ENCODE measurements at regions not wholly inside any gene's neighbourhood (a gene's known extent, or its start where the extent isn't known, plus 50 kb on each side); places are given as distances from the start of the nearest gene placed in this dataset.

DNA sequence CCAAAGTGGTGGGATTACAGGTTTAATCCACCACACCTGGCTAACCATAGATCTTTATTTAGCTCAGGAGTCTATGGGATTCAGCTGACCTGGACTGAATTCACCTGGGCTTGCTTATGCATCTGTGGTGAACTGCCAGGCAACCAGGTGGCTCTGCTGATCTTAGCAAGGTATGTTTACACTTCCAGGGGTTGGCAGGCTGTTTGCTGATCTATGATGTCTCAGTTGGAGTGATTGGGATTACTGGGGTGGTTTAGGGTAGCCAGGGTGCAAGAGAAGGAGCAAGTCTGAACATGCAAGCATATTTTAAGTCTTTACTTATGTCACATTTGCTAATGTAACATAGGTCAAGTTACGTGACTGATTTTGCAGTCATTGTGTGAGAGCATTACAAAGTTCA, 63.6 kb upstream of the JAK2 start:
- no peaks in the 10 kb centered on the region for H3K9me3 ChIP-seq (ENCODE audit: control insufficient read depth, low read length)
- no peak overlapping the region for H3K27ac ChIP-seq (ENCODE audit: low read length)
- H3K4me1 ChIP-seq (ENCODE audit: control insufficient read depth, insufficient read depth, low read length) = peaks cover 10% of the 10 kb centered on the region
- intact Hi-C loops (cut with DNase I) = no loop called here
- ATAC-seq = no peak
- 97% methylated on average over 1 of the region's 1 CpG for WGBS
- no peak for DNase-seq
- H3K27me3 ChIP-seq (ENCODE audit: control insufficient read depth, insufficient read depth) = no peaks in the 10 kb centered on the region
- no peak overlapping the region for H3K4me3 ChIP-seq (ENCODE audit: low read length)

DNA sequence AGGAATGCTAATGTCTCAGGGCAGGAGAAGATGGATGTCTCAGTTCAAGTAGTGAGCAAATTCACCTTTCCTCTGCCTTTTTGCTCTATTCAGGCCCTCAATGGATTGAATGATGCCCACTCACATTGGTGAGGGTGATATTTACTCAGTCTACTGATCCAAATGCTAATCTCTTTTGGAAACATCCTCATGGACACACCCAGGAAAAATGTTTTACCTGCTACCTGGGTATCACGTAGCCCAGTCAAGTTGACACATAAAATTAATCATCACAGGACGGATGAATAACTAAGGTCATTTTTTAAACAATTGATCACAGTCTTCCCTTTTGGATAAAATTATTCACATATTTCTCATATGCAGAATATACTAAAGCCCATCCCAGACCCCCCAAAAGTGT, 63.0 kb upstream of the JAK2 start:
- no peak overlapping the region for H3K27ac ChIP-seq (ENCODE audit: low read length)
- intact Hi-C loops (cut with DNase I) = no loop called here
- DNase-seq = no peak

DNA sequence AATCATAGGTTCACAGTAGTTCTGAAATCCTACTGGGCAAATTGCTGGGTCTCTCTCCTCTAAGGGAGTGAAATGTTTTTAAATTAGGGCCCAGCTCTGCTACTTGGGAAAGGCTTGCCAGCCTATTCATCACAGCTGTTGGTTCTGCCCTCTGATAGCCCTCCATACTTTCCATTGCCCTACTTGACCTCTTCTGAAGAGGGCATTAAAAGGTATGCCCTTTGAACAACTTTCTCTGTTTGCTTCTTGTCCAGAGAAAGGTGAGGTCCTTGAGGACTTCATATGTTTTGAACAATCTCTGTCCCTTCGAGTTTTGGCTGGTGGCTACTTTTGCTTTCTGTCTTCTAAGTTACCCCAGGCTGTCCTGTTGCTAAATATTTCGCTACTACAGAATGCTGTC, 62.3 kb upstream of the JAK2 start:
- no peak overlapping the region for H3K4me3 ChIP-seq (ENCODE audit: low read length)
- 85% methylated on average over 2 of the region's 2 CpGs for WGBS
- intact Hi-C loops (cut with DNase I) = no loop called here
- H3K4me1 ChIP-seq (ENCODE audit: control insufficient read depth, insufficient read depth, low read length) = peaks cover 10% of the 10 kb centered on the region
- no peaks in the 10 kb centered on the region for H3K27me3 ChIP-seq (ENCODE audit: control insufficient read depth, insufficient read depth)
- H3K9me3 ChIP-seq (ENCODE audit: control insufficient read depth, low read length) = no peaks in the 10 kb centered on the region
- ATAC-seq (no peak), DNase-seq (no peak)
- no peak overlapping the region for H3K27ac ChIP-seq (ENCODE audit: low read length)

More for the DNA sequence above, 63.0 kb upstream of the JAK2 start:
- no peak for ATAC-seq
- 95% methylated on average over 2 of the region's 2 CpGs for WGBS
- H3K9me3 ChIP-seq (ENCODE audit: control insufficient read depth, low read length) = no peaks in the 10 kb centered on the region
- no peaks in the 10 kb centered on the region for H3K27me3 ChIP-seq (ENCODE audit: control insufficient read depth, insufficient read depth)
- no peak overlapping the region for H3K4me3 ChIP-seq (ENCODE audit: low read length)
- H3K4me1 ChIP-seq (ENCODE audit: control insufficient read depth, insufficient read depth, low read length) = peaks cover 10% of the 10 kb centered on the region

DNA sequence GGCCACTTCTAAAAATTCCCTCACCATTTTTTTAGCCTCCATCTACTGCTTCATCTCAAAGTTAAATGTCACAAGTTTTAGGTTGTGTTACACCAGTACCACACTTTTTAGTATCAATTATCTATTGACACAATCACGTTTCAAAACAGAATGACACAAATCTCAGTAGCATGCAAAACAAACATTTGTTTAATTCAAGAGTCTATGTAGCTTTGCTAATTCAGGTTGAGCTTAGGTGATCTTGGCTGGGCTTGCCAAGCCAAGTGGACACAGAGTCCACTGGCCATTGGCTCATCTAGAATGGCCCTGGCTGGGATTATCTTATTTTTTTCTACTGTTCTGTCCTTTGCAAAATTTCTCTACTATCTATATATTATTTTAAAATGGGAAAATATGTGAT, 61.9 kb upstream of the JAK2 start:
- no peak overlapping the region for H3K4me3 ChIP-seq (ENCODE audit: low read length)
- H3K27me3 ChIP-seq (ENCODE audit: control insufficient read depth, insufficient read depth) = no peaks in the 10 kb centered on the region
- 82% methylated on average over 1 of the region's 1 CpG for WGBS
- peaks cover 10% of the 10 kb centered on the region for H3K4me1 ChIP-seq (ENCODE audit: control insufficient read depth, insufficient read depth, low read length)
- ATAC-seq (no peak), DNase-seq (no peak)
- intact Hi-C loops (cut with DNase I) = no loop called here
- H3K27ac ChIP-seq (ENCODE audit: low read length) = no peak overlapping the region
- no peaks in the 10 kb centered on the region for H3K9me3 ChIP-seq (ENCODE audit: control insufficient read depth, low read length)

DNA sequence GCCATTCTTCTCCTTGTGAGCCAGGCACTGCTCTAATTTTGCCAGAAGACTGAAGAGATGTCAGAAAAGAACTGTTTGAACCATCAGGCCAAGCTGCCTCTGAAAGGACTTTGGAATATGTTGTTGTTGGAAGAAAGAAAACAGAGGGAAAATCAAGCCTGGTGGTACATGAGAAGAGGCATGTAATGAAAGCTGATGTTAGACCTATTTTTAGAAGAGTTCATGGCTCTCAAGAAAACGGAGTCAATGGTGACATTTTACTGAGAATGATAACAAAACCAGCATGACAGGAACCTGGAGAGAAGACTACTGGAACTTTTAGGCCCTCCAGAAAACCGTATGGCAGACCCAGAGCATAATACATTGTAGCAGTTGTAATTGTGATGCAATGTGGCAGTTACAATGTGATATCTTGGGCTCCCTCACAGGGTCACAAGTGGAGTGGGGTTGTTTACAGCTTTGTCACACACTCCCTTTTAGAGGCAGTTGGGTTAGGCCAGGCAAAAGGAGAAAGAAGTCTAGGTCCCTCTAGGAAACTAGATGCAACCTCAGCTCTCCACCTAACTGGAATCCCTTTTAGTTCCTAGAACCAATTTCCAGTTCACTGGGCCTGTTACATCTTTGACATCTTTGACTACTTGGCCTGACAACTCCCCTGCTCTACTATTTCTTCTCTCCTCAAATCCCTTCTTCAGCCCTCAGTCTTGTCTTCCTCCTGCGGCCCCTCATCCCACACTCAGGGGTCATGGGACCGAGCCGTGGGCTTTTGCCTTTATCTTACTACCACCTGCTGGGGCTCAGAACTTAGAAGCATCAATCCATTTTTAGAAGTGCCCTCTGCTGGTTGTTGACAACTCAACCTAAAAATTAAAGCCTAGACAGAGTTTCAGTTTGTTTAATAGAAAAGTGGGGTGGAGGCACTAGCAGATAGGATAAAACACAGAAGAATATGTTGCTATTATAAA, 61.2 kb upstream of the JAK2 start:
- ATAC-seq = peak; percentile 43 to 56
- Histone ChIP-seq H3K27ac (ENCODE audit: low read length) (no peak overlapping the region), H3K4me3 (ENCODE audit: low read length) (no peak overlapping the region), H3K4me1 (ENCODE audit: control insufficient read depth, insufficient read depth, low read length) (peaks cover 10% of the 10 kb centered on the region), H3K9me3 (ENCODE audit: control insufficient read depth, low read length) (no peaks in the 10 kb centered on the region), H3K27me3 (ENCODE audit: control insufficient read depth, insufficient read depth) (no peaks in the 10 kb centered on the region)
- 38% methylated on average over 5 of the region's 5 CpGs for WGBS
- intact Hi-C loops (cut with DNase I) = no loop called here
- no peak for DNase-seq

DNA sequence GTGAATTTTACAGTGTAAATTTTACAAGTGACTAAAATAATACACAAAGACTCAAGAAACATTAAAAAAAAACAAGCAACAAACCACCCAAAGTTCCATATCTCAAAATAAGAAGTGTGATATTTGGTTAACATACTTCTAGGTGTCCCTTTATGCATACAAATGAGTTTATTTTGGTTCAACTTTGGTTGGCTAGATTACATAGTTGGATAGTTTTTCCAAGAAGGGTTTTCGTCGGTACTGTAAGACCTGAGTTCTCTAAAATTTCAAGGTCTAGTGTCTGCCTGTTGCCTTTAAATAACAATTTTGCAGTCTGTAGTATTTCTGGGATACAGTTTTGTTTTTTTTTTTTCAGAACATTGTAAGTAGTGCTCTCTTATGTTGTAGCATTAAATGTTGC, 58.8 kb upstream of the JAK2 start:
- intact Hi-C loops (cut with DNase I) = no loop called here

DNA sequence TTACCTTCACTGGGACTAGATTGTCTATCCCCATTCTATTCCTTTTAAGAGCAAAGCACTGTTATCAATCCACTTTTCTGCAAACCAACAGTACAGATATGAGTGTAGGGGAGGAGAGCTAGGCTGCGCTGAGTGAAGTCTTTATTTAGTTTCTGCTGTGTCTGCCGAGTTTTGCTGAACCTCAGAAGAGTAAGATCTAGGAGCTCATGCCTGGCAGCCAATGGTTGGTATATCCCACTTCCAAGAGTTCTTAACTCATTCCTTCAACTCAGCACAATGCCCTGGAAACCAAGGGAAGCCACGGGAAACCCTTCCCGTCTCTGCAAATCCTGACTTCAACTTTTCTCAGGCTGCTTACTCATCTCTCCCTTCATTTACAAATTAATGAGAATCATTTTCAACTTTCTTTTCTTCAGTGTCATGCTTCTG, 58.0 kb upstream of the JAK2 start:
- WGBS = 20% methylated on average over 4 of the region's 4 CpGs
- intact Hi-C loops (cut with DNase I) = no loop called here
- no peak for DNase-seq
- Histone ChIP-seq H3K27me3 (ENCODE audit: control insufficient read depth, insufficient read depth) (no peaks in the 10 kb centered on the region), H3K4me1 (ENCODE audit: control insufficient read depth, insufficient read depth, low read length) (peaks cover 10% of the 10 kb centered on the region), H3K27ac (ENCODE audit: low read length) (no peak overlapping the region), H3K9me3 (ENCODE audit: control insufficient read depth, low read length) (no peaks in the 10 kb centered on the region), H3K4me3 (ENCODE audit: low read length) (no peak overlapping the region)
- no peak for ATAC-seq

More for the DNA sequence above, 58.8 kb upstream of the JAK2 start:
- Histone ChIP-seq H3K4me3 (ENCODE audit: low read length) (no peak overlapping the region), H3K9me3 (ENCODE audit: control insufficient read depth, low read length) (no peaks in the 10 kb centered on the region), H3K27ac (ENCODE audit: low read length) (no peak overlapping the region), H3K27me3 (ENCODE audit: control insufficient read depth, insufficient read depth) (no peaks in the 10 kb centered on the region), H3K4me1 (ENCODE audit: control insufficient read depth, insufficient read depth, low read length) (peaks cover 10% of the 10 kb centered on the region)
- ATAC-seq (no peak), DNase-seq (no peak)
- 85% methylated on average over 2 of the region's 2 CpGs for WGBS

DNA sequence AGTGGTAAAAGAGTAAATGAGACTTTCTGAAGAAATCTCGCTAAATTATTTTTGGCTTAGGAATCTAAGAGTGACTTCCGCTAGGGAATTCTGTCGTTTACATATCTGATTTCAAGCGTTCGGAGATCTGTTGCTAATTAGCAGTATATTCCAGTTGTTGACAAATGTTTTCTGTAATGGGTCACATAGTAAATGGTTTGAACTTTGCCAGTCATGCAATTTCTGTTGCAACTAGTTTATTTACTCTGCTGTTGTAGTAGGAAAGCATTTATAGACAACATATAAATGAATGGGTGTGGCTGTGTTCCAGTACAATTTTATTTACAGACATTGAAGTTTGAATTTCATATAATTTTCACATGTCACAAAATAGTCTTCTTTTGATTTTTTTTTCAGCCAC, 57.4 kb upstream of the JAK2 start:
- Histone ChIP-seq H3K4me1 (ENCODE audit: control insufficient read depth, insufficient read depth, low read length) (peaks cover 7% of the 10 kb centered on the region), H3K27ac (ENCODE audit: low read length) (no peak overlapping the region), H3K9me3 (ENCODE audit: control insufficient read depth, low read length) (no peaks in the 10 kb centered on the region), H3K4me3 (ENCODE audit: low read length) (no peak overlapping the region), H3K27me3 (ENCODE audit: control insufficient read depth, insufficient read depth) (no peaks in the 10 kb centered on the region)
- intact Hi-C loops (cut with DNase I) = no loop called here
- DNase-seq (no peak), ATAC-seq (no peak)
- 50% methylated on average over 5 of the region's 5 CpGs for WGBS

DNA sequence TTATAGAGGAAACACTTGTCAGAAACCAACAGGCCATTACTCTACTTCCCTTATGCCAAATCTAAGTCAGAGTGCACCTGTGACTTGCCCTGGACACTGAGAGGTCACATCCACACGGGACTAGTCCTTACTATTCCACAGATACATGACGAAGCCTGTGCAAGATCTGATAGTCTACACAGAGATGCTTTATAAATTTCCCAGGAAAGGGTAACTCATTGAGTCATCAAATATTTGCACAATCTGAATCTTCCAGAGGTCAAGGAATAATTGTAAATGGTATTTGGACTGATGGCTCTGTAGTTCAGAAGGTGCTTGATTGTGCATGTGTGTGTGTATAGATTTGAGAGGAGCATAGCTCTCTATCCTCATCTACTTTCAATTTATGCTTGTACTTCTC, 55.2 kb upstream of the JAK2 start:
- Histone ChIP-seq H3K9me3 (ENCODE audit: control insufficient read depth, low read length) (no peaks in the 10 kb centered on the region), H3K27ac (ENCODE audit: low read length) (no peak overlapping the region), H3K27me3 (ENCODE audit: control insufficient read depth, insufficient read depth) (no peaks in the 10 kb centered on the region), H3K4me3 (ENCODE audit: low read length) (no peak overlapping the region), H3K4me1 (ENCODE audit: control insufficient read depth, insufficient read depth, low read length) (no peaks in the 10 kb centered on the region)
- 64% methylated on average over 2 of the region's 2 CpGs for WGBS
- DNase-seq = no peak
- ATAC-seq = no peak
- intact Hi-C loops (cut with DNase I) = no loop called here

DNA sequence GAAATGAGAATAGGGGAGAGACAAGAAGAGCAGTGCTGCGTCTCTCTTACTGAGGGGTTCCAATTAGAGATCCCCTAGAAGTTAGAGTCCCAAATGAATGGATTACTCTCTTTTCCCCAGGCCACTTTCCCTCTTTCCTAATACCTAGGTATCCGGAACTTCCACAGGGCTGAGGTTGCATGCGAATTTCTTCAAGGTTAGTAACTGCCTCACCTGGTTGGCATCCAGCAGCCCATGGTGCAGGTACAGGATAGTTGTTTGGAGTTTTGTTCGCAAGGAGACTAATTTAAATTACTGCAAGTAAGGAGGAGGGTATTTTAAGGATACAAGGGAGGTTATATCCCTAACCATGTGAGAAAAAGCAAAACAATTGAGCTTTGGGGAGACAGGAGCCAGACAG, 52.4 kb upstream of the JAK2 start:
- intact Hi-C loops (cut with DNase I) = no loop called here
- DNase-seq (no peak), ATAC-seq (no peak)

DNA sequence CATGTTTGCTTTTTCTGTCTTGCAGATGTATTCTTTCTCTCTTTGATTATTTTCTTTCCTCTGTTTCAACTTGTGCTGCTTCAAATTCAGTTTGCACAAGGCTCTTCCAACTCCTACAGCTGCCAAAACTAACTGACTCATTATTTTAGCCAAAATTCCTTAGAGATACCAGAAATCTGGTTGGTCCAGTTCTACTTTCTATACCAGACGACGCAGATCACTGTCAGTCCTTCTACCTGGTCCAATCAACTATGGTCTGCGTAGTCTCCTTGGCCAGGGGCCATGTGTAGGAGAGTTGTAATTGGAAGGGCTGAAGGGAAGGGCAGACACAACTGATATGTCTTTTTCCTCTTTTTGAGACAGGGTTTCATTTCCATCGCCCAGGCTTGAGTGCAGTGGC, 51.9 kb upstream of the JAK2 start:
- 53% methylated on average over 4 of the region's 4 CpGs for WGBS

More for the DNA sequence above, 52.4 kb upstream of the JAK2 start:
- H3K27ac ChIP-seq (ENCODE audit: low read length) = no peak overlapping the region
- 88% methylated on average over 4 of the region's 4 CpGs for WGBS
- peaks cover 3% of the 10 kb centered on the region for H3K4me1 ChIP-seq (ENCODE audit: control insufficient read depth, insufficient read depth, low read length)
- H3K9me3 ChIP-seq (ENCODE audit: control insufficient read depth, low read length) = no peaks in the 10 kb centered on the region
- H3K4me3 ChIP-seq (ENCODE audit: low read length) = no peak overlapping the region
- H3K27me3 ChIP-seq (ENCODE audit: control insufficient read depth, insufficient read depth) = no peaks in the 10 kb centered on the region

More for the DNA sequence above, 51.9 kb upstream of the JAK2 start:
- peak; percentile 46 to 65 (median 53) for DNase-seq
- no peak overlapping the region for H3K27ac ChIP-seq (ENCODE audit: low read length)
- ATAC-seq = peak; percentile 63 to 71
- H3K4me1 ChIP-seq (ENCODE audit: control insufficient read depth, insufficient read depth, low read length) = peaks cover 3% of the 10 kb centered on the region
- intact Hi-C loops (cut with DNase I) = no loop called here
- H3K27me3 ChIP-seq (ENCODE audit: control insufficient read depth, insufficient read depth) = no peaks in the 10 kb centered on the region
- H3K9me3 ChIP-seq (ENCODE audit: control insufficient read depth, low read length) = no peaks in the 10 kb centered on the region
- no peak overlapping the region for H3K4me3 ChIP-seq (ENCODE audit: low read length)

Data from right cardiac atrium (tissue), 5 donors.